NCI-H345 treated with DMSO at 0.1 percent for 48 hours (cell line): ENCODE measurements at regions not wholly inside any gene's neighbourhood (a gene's known extent, or its start where the extent isn't known, plus 50 kb on each side); places are given as distances from the start of the nearest gene placed in this dataset.
"Not testable (repeated sequence)": the region's sequence is repeated elsewhere in the genome, so short reads cannot be mapped to it uniquely, and the experiment has no call there.

Experiments used
- DNase-seq: peaks from one replicate; lab custom pipeline; 2025; ENCODE audit not compliant: unreplicated experiment; lab: John Stamatoyannopoulos, UW

GRCh38 chr2:211205358-211205757 lies 649.0 kb downstream of the CPS1 start:
- DNase-seq, result no peak

- no peak for DNase-seq
Measured at GRCh38 chr2:211205836-211206235, 649.4 kb downstream of the CPS1 start.

DNA sequence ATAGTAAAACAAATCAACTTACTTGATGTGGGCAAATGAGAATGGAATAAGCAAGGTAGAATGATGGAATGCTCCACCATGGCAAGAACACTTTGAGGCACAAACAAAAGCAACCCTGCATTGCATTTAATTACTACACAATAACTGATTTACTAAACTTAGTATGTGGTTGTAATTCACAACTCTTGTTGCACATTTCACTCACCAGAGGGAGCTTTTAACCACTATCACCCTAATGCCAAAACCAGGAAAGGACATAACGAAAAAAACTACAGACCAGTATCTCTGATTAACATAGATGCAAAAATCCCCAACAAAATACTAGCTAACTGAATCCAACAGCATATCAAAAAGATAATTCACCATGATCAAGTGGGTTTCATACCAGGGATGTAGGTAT lies 659.8 kb downstream of the CPS1 start:
- DNase-seq, result no peak

DNA sequence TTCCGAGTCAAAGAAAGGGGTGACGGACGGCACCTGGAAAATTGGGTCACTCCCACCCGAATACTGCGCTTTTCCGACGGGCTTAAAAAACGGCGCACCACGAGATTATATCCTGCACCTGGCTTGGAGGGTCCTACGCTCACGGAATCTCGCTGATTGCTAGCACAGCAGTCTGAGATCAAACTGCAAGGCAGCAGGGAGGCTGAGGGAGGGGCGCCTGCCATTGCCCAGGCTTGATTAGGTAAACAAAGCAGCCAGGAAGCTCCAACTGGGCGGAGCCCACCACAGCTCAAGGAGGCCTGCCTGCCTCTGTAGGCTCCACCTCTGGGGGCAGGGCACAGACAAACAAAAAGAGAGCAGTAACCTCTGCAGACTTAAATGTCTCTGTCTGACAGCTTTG lies 663.1 kb downstream of the CPS1 start:
- not testable (repeated sequence) for DNase-seq

DNA sequence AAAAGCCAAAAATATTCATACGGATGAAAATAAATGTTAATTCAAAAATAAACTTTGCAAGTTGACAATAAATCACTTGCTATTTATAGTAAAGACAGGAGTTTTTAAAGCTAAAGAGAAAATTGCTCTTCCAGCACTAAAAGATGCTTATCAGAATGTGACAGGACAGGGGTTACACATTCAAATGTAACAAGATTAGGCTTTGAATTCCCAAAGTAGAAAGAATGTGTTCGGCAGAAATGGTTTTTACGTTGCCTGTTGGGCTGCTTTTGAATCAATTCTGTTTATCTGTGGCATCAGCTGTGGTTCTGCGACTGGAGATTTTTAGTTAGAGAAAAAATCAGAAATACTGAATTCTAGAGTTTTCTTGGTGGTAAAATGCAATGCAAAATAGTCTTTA lies 669.4 kb downstream of the CPS1 start:
- no peak for DNase-seq

DNA sequence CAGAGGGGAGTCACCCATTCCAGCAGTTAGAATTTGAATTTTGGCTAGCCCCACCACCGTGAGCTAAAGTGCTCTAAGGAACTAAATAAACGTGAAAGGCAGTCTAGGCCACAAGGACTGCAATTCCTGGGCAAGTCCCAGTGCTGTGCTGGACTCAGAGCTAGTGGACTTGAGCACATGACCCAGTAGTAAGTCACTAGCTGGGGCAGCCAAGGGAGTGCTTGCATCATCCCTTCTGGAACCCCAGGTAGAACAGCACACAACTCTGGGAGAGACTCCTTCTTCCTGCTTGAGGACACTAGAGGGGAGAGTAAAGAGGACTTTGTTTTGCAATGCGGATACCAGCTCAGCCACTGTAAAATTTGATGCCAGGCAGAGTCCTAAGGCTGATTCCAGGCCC lies 672.2 kb downstream of the CPS1 start:
- no peak for DNase-seq

GRCh38 chr2:211237586-211238275 lies 681.3 kb downstream of the CPS1 start:
- no peak for DNase-seq

- no peak for DNase-seq
Measured at GRCh38 chr2:211241891-211242290, 685.5 kb downstream of the CPS1 start.

DNA sequence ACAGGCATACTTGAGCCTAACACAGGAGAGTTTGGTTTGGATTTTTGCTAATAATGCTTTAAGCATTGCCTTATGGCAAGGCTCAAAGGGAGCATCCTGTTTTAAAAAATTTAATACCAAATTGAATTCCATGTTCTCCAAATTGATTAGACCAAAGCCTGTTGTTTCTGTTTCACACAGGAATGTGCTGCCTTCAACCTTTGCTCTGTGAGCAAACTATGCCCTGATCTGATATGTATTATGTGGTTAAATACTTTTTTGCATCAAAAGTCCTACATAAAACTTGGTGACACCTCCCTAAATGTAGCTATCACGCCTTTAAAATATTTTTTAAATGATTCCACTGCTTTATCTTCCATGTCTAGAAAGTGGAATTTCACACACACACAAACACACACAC lies 691.4 kb downstream of the CPS1 start:
- no peak for DNase-seq

GRCh38 chr2:211248841-211249240 lies 692.4 kb downstream of the CPS1 start:
- no peak for DNase-seq

- no peak for DNase-seq
Measured at GRCh38 chr2:211251016-211251415, 694.6 kb downstream of the CPS1 start.

- no peak for DNase-seq
Measured at GRCh38 chr2:211258646-211259335, 702.4 kb downstream of the CPS1 start.

DNA sequence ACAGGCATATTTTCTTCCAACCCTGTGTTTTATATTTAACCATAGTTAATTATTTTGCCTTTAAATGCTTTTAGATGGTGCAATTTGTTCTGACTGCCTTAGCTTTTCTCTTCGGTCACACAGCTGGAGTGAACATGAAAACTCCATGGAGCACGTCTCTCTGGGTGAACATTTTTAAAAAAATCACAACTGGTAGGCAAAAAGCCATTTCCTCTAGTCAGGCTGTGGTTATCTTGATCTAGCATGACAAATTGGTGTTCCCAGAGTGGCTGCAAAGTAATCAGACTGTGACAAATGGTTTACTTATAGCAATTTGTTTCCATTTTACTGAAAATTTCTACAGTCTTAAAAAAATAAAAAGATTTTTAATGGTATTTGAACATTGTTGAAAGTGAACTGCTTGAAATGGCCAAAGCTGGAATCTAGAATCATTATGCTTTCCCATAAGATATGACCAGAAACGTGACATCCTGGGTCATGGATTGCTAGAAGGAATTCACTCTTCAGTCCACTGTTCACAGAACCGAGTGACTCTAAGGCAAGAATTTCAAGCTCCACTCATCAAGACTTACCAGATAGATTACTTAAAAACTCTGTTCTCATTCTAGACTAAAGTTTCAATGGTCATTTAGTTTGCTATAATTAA lies 703.6 kb downstream of the CPS1 start:
- DNase-seq, result no peak

- no peak for DNase-seq
Measured at GRCh38 chr2:211270257-211270656, 713.9 kb downstream of the CPS1 start.

DNA sequence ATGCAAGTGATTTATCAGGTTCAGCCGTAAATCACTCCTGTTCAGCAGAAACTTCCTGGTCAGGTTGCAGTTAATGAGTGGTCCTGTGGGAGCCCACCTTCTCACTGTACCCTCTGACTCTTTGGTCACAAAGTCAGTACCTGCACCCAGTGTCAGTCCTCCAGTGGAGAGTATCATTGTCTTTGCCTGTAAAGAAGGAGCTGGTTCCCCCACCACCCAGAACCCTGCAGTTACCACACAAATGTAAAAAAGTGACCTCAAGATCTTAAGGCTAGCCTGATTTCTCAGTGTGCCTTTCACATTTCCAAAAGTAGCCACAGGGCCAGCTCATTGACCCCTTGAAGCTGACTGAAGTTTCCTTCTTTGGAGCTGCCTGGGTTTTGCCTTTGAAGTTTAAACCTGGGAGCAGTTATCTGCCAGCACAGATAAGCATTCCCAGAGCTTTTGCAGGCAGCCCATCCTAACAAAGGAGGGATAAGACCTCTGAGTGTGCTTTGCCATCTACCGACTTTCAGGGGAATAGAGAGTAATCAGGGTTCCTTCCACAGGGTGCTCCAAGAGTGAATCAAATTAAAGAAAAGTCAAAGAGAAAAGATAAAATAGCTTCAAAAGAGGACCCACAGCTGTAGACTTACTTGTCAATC lies 725.2 kb downstream of the CPS1 start:
- no peak for DNase-seq

DNA sequence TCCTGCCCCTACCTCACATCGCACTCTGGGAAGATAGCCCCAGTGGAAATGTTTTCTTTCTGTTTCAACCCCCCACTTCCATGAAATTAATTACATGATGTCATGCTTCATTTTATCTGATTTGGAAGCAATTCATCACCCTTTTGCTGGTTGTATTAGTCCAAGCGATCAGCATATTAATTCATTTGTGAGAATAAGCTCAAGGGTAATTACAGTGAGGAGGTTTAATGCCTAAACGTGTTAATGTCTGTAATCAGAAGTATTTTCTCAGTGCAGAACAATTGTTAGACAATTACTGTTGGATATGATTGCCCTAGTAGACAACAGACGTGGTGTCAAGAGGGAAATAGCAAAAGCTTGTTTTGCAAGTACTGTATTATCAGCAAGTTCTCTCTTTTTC lies 746.3 kb downstream of the CPS1 start:
- DNase-seq, result no peak

DNA sequence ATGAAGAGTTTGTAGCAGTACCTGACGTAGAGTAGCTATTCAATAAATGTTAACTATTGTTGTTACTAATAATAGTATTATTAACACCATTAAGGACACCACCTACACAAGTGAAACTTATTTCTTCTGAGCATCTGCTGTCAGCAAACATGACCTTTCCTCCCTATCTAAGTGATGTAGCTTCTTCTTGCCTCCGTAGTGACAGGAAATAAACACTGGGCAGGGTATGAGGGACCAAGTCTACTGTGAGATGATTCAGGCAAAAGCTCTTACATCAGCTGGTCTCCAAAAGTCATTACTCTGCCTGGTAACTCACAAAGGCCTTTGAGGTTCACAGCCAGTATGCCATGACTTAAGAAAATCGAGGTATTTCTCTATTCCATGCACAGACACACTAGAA lies 750.5 kb downstream of the CPS1 start:
- DNase-seq, result no peak
